Parathyroid adenoma (tissue), 2 donors: ENCODE measurements at regions not wholly inside any gene's neighbourhood (a gene's known extent, or its start where the extent isn't known, plus 50 kb on each side); places are given as distances from the start of the nearest gene placed in this dataset.

Source experiments
- H2AFZ ChIP-seq: fragments of 300-600 bp; sonication (generic); one replicate; pipeline ENCODE4 v1.7.0; 2017; ENCODE audit warnings: antibody characterized with exemption, mild to moderate bottlenecking
- H3K27ac ChIP-seq: fragments of 300-600 bp; sonication (generic); one replicate; pipeline ENCODE4 v1.7.0; 2017
- H3K27me3 ChIP-seq: fragments of 300-600 bp; sonication (generic); one replicate; pipeline ENCODE4 v1.7.0; 2017; ENCODE audit warnings: low read length; ENCODE audit not compliant: control insufficient read depth, insufficient read depth
- H3K36me3 ChIP-seq: fragments of 300-600 bp; sonication (generic); one replicate; pipeline ENCODE4 v1.7.0; 2017; ENCODE audit warnings: low read length; ENCODE audit not compliant: control insufficient read depth, insufficient read depth
- H3K4me1 ChIP-seq: fragments of 300-600 bp; sonication (generic); one replicate; pipeline ENCODE4 v1.7.0; 2017; ENCODE audit warnings: control low read depth
- H3K4me2 ChIP-seq: fragments of 300-600 bp; sonication (generic); one replicate; pipeline ENCODE4 v1.7.0; 2017; ENCODE audit warnings: low read length
- H3K4me3 ChIP-seq: fragments of 300-600 bp; sonication (generic); one replicate; pipeline ENCODE4 v1.7.0; 2017; ENCODE audit warnings: low read depth, low read length
- H3K79me2 ChIP-seq: fragments of 300-600 bp; sonication (generic); one replicate; pipeline ENCODE4 v1.7.0; 2017; ENCODE audit warnings: control low read depth
- H3K9ac ChIP-seq: fragments of 300-600 bp; sonication (generic); one replicate; pipeline ENCODE4 v1.7.0; 2017; ENCODE audit warnings: mild to moderate bottlenecking
- H3K9me3 ChIP-seq: fragments of 300-600 bp; sonication (generic); one replicate; pipeline ENCODE4 v1.7.0; 2017; ENCODE audit warnings: low read length; ENCODE audit not compliant: control insufficient read depth
- TF ChIP-seq, protein P1 (sequence below): fragments of 300-600 bp; sonication (generic); IDR thresholded peaks from one replicate; pipeline ENCODE4 v1.7.0; 2017; ENCODE audit warnings: antibody characterized with exemption, mild to moderate bottlenecking
- donor health status: primary hyperparathyroidism.

- Histone ChIP-seq H3K9me3 (no peaks in the 10 kb centered on the region), H3K9ac (no peak overlapping the region), H3K27ac (no peak overlapping the region), H3K79me2 (no peaks in the 10 kb centered on the region), H3K4me1 (no peaks in the 10 kb centered on the region), H3K4me3 (no peak overlapping the region), H3K4me2 (no peak overlapping the region), H2AFZ (no peak overlapping the region), H3K36me3 (no peaks in the 10 kb centered on the region), H3K27me3 (no peaks in the 10 kb centered on the region)
- TF ChIP-seq, protein P1, sequence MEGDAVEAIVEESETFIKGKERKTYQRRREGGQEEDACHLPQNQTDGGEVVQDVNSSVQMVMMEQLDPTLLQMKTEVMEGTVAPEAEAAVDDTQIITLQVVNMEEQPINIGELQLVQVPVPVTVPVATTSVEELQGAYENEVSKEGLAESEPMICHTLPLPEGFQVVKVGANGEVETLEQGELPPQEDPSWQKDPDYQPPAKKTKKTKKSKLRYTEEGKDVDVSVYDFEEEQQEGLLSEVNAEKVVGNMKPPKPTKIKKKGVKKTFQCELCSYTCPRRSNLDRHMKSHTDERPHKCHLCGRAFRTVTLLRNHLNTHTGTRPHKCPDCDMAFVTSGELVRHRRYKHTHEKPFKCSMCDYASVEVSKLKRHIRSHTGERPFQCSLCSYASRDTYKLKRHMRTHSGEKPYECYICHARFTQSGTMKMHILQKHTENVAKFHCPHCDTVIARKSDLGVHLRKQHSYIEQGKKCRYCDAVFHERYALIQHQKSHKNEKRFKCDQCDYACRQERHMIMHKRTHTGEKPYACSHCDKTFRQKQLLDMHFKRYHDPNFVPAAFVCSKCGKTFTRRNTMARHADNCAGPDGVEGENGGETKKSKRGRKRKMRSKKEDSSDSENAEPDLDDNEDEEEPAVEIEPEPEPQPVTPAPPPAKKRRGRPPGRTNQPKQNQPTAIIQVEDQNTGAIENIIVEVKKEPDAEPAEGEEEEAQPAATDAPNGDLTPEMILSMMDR = no peak
Measured at GRCh38 chr7:41487229-41487940, 215.5 kb downstream of the INHBA start.

DNA sequence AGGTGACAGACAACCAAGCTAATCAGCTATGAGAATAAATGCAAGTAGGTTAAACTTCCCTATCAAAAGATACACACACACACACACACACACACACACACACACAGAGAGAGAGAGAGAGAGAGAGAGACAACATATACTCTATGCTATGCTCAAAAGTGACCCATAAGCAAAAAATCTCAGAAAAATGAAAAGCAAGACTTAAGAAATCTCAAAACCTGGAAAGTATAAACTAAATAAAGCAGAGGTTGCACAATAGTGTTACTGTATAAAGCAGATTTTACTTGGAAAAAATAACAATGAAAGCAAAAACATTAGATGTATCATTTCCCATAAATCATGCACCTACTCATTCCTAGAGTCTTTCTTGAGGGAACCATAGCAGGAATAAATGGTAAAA is 221.5 kb downstream of the INHBA start:
- H3K36me3 ChIP-seq = no peaks in the 10 kb centered on the region
- H3K27ac ChIP-seq = no peak overlapping the region
- TF ChIP-seq, protein P1 = no peak
- H3K27me3 ChIP-seq = no peaks in the 10 kb centered on the region
- H3K79me2 ChIP-seq = no peaks in the 10 kb centered on the region
- H3K4me2 ChIP-seq = no peak overlapping the region
- H3K9me3 ChIP-seq = no peaks in the 10 kb centered on the region
- H3K9ac ChIP-seq = no peak overlapping the region
- H3K4me1 ChIP-seq = no peaks in the 10 kb centered on the region
- no peak overlapping the region for H3K4me3 ChIP-seq
- H2AFZ ChIP-seq = no peak overlapping the region

GRCh38 chr7:41478187-41478586 is 224.7 kb downstream of the INHBA start:
- no peaks in the 10 kb centered on the region for H3K4me1 ChIP-seq
- TF ChIP-seq, protein P1 = no peak

DNA sequence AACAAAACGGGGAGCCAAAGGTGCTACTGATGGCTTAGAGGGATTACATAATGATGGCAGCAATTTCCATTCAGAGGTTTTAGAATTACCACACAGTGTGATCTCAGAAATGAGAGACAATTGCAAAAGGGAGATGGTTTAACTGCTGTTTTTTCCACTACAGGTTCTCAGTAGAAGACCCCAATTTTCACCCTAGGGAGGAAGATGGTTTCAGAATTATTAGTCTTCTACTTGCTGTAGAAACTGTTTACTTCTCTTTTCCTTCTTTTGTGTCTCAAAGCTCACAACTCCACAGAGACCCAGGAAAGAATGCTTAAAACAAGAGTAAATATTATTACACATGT is 226.5 kb downstream of the INHBA start:
- TF ChIP-seq, protein P1 = no peak
- Histone ChIP-seq H2AFZ (no peak overlapping the region), H3K9me3 (no peaks in the 10 kb centered on the region), H3K79me2 (no peaks in the 10 kb centered on the region), H3K4me2 (no peak overlapping the region), H3K4me1 (no peaks in the 10 kb centered on the region), H3K27ac (no peak overlapping the region), H3K27me3 (no peaks in the 10 kb centered on the region), H3K9ac (no peak overlapping the region), H3K36me3 (no peaks in the 10 kb centered on the region), H3K4me3 (no peak overlapping the region)

More at GRCh38 chr7:41478187-41478586, 224.7 kb downstream of the INHBA start:
- Histone ChIP-seq H3K9me3 (no peaks in the 10 kb centered on the region), H3K4me2 (no peak overlapping the region), H3K27ac (no peak overlapping the region), H3K9ac (no peak overlapping the region), H3K36me3 (no peaks in the 10 kb centered on the region), H3K4me3 (no peak overlapping the region), H3K79me2 (no peaks in the 10 kb centered on the region), H3K27me3 (no peaks in the 10 kb centered on the region), H2AFZ (no peak overlapping the region)

- TF ChIP-seq, protein P1 = no peak
- Histone ChIP-seq H3K4me1 (no peaks in the 10 kb centered on the region), H3K36me3 (no peaks in the 10 kb centered on the region), H3K27me3 (no peaks in the 10 kb centered on the region), H3K9ac (no peak overlapping the region), H2AFZ (no peak overlapping the region), H3K27ac (no peak overlapping the region), H3K79me2 (no peaks in the 10 kb centered on the region), H3K9me3 (no peaks in the 10 kb centered on the region), H3K4me3 (no peak overlapping the region), H3K4me2 (no peak overlapping the region)
Measured at GRCh38 chr7:41475801-41476459, 227.0 kb downstream of the INHBA start.
